Activated naive CD4-positive, alpha-beta T cell treated with anti-CD3 and anti-CD28 coated beads for 36 hours (primary cell): ENCODE measurements at regions not wholly inside any gene's neighbourhood (a gene's known extent, or its start where the extent isn't known, plus 50 kb on each side); places are given as distances from the start of the nearest gene placed in this dataset.
"Not testable (repeated sequence)": the region's sequence is repeated elsewhere in the genome, so short reads cannot be mapped to it uniquely, and the experiment has no call there.

Source experiments
- CTCF ChIA-PET: fragments of 350-600 bp; sonication (Branson Sonifier 250); formaldehyde crosslinking; loops from one replicate; lab custom pipeline; 2021; ENCODE audit warnings: antibody characterized with exemption; lab: Charles Lee
- DNase-seq: peaks from one replicate; pipeline ENCODE4 v3.0.0-alpha.2; 2020
- H3K27ac Mint-ChIP-seq: one replicate; pipeline ENCODE4 v1.8.0; 2021; ENCODE audit warnings: mild to moderate bottlenecking, mixed read lengths
- H3K27me3 Mint-ChIP-seq: one replicate; pipeline ENCODE4 v1.8.0; 2021; ENCODE audit warnings: low read depth, mixed read lengths
- H3K36me3 Mint-ChIP-seq: one replicate; pipeline ENCODE4 v1.8.0; 2021; ENCODE audit warnings: low read depth, mixed read lengths
- H3K4me1 Mint-ChIP-seq: one replicate; pipeline ENCODE4 v1.8.0; 2021; ENCODE audit warnings: low read depth, mixed read lengths
- H3K4me3 Mint-ChIP-seq: one replicate; pipeline ENCODE4 v1.8.0; 2021; ENCODE audit warnings: mild to moderate bottlenecking, moderate library complexity, mixed read lengths
- H3K9me3 Mint-ChIP-seq: one replicate; pipeline ENCODE4 v1.8.0; 2021; ENCODE audit warnings: mixed read lengths
- intact Hi-C: fragments of 100-400 bp; cut with micrococcal nuclease; formaldehyde crosslinking; loops from one replicate; pipeline ENCODE4 v1.15.1; 2023

DNA sequence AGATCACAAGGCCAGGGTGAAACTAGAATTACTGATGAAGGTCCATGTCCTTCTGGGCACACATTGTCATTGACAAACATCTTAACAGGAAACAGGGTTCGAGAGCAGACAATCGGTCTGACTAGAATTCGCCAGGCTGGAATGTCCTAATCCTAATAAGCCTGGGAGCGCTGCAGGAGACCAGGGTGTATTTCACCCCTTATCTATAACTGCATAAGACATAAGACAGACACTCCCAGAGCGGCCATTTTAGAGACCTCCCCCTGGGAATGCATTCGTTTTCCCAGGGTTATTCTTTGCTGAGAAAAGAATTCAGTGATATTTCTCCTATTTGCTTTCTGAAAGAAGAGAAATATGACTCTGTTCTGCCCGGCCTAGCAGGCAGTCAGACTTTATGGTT is 1112.9 kb upstream of the TENM3 start:
- H3K27me3 Mint-ChIP-seq, intact Hi-C loops, CTCF ChIA-PET, H3K4me3 Mint-ChIP-seq, H3K4me1 Mint-ChIP-seq, H3K36me3 Mint-ChIP-seq, DNase-seq, H3K27ac Mint-ChIP-seq: not testable (repeated sequence)
- H3K9me3 Mint-ChIP-seq, result peaks cover 18% of the 10 kb centered on the region

- Mint-ChIP-seq H3K27me3 (peaks cover 4% of the 10 kb centered on the region), H3K9me3 (no peaks in the 10 kb centered on the region), H3K27ac (no peak overlapping the region)
These were observed 1105.9 kb upstream of the TENM3 start for GRCh38 chr4:181137351-181137750.

DNA sequence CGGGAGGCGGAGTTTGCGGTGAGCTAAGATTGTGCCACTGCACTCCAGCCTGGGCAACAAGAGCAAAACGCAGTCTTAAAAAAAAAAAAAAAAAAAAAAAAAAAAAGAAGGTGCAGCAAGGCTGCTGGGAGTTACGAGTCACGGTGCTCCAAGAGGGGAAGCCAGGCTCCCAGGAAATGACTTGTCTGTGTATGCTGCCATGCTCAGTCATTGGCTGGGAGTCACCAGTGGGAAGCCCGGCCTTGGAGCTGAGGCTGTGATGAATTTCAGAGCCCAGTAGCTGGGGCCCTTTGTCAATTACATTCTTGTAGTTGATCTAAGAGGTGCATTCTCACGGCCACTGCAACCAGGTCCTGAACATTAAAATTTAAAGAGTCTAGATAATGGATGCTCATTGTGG is 1105.1 kb upstream of the TENM3 start:
- H3K9me3 Mint-ChIP-seq, result no peaks in the 10 kb centered on the region
- no peaks in the 10 kb centered on the region for H3K4me1 Mint-ChIP-seq
- no peak for DNase-seq

More at GRCh38 chr4:181137351-181137750, 1105.9 kb upstream of the TENM3 start:
- H3K4me1 Mint-ChIP-seq, result no peaks in the 10 kb centered on the region
- intact Hi-C loops, result no loop called here
- no peak for DNase-seq
- H3K4me3 Mint-ChIP-seq, result no peak overlapping the region
- CTCF ChIA-PET, result interaction anchor here (0.6 kb wide), 1 partner anchor 25 kb away, joined by 4 read pairs; no protein-coding TSS in a partner anchor
- no peaks in the 10 kb centered on the region for H3K36me3 Mint-ChIP-seq

DNA sequence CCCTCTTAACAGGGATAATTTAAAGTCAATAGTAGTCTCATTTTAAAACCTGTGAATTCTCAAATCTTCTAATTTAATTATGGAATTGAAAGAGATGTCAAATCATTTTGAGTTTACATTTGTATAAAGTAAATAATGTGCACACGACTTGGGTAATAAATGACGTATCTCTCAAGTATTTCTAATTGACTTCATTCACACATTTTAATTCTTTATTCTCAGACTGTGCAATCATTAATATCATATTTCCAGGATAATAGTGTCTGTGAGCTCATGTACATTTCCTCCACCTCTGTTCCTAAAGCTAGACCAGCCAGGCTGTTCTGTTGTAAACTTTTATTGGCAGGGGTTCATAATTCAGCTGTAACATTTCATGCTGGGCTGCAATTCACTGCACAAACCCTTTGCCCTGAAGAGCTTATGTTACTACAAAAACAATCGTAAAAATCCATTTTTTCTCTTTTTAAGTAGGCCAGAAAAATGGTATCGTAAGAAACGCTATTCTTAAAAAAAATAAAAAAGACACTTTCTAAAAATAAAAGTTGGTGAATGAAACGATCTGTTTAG is 1103.1 kb upstream of the TENM3 start:
- Mint-ChIP-seq H3K4me1 (no peaks in the 10 kb centered on the region), H3K27ac (no peak overlapping the region), H3K27me3 (peaks cover 9% of the 10 kb centered on the region), H3K4me3 (no peak overlapping the region), H3K36me3 (no peaks in the 10 kb centered on the region), H3K9me3 (no peaks in the 10 kb centered on the region)
- CTCF ChIA-PET, result interaction anchor here (0.7 kb wide), 1 partner anchor 53 kb away, joined by 3 read pairs; no protein-coding TSS in a partner anchor
- intact Hi-C loops, result loop anchor here (5.0 kb wide), 1 partner anchor 473 kb away; no protein-coding TSS in a partner anchor
- no peak for DNase-seq

More for the DNA sequence above, 1105.1 kb upstream of the TENM3 start:
- peaks cover 6% of the 10 kb centered on the region for H3K27me3 Mint-ChIP-seq
- H3K27ac Mint-ChIP-seq, result no peak overlapping the region
- CTCF ChIA-PET, result interaction anchor here (0.6 to 1.4 kb wide), 3 partner anchors 24 to 473 kb away, joined by 3 to 4 read pairs (median 3); no protein-coding TSS in a partner anchor
- intact Hi-C loops, result no loop called here
- no peak overlapping the region for H3K4me3 Mint-ChIP-seq
- H3K36me3 Mint-ChIP-seq, result no peaks in the 10 kb centered on the region

DNA sequence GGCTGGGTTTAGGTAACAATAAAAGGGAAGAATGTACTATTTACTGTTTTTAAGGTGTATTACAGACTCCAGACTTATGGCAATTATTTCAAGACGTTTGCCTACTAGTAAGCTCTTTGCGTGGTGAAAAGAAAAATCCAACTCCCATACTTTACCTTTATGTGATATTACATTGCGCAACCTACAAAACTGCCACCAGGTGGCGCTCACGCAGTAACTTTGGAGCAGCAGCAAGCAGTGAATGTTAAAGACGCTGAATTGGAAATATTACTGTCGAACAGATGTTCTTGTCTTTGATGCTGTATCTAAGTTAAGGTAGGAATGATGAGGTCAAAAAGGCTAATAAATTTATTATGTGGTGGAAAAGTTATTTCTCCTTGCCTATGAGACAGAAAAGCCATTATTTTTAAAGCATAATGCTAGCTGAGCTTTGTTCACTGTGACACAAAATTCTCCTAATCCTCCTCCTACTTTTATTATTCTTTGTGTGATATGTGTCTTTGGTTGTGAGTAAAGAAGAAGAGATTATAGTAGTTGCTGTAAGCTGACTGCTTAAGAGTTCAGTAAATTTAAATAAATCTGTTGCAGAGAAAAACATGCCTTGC is 1099.8 kb upstream of the TENM3 start:
- H3K27me3 Mint-ChIP-seq, result peaks cover 7% of the 10 kb centered on the region
- no peaks in the 10 kb centered on the region for H3K9me3 Mint-ChIP-seq
- peak; percentile 82 for DNase-seq
- intact Hi-C loops, result loop anchor here (1.0 to 5.0 kb wide), 3 partner anchors 385 to 1663 kb away; no protein-coding TSS in a partner anchor
- H3K4me1 Mint-ChIP-seq, result no peaks in the 10 kb centered on the region
- no peak overlapping the region for H3K4me3 Mint-ChIP-seq
- no peak overlapping the region for H3K27ac Mint-ChIP-seq
- CTCF ChIA-PET, result interaction anchor here (0.6 to 4.6 kb wide), 9 partner anchors 8 to 478 kb away, joined by 3 to 26 read pairs (median 3); no protein-coding TSS in a partner anchor
- no peaks in the 10 kb centered on the region for H3K36me3 Mint-ChIP-seq

GRCh38 chr4:181146051-181146450 is 1097.2 kb upstream of the TENM3 start:
- CTCF ChIA-PET, result interaction anchor here (0.6 to 4.6 kb wide), 2 partner anchors 382 to 703 kb away, joined by 3 to 26 read pairs; no protein-coding TSS in a partner anchor
- Mint-ChIP-seq H3K4me1 (no peaks in the 10 kb centered on the region), H3K27me3 (peaks cover 7% of the 10 kb centered on the region), H3K4me3 (no peak overlapping the region), H3K9me3 (no peaks in the 10 kb centered on the region), H3K27ac (no peak overlapping the region), H3K36me3 (no peaks in the 10 kb centered on the region)
- DNase-seq, result no peak
- intact Hi-C loops, result no loop called here

GRCh38 chr4:181147416-181147951 is 1095.7 kb upstream of the TENM3 start:
- CTCF ChIA-PET, result interaction anchor here (1.1 kb wide), 1 partner anchor 382 kb away, joined by 3 read pairs; no protein-coding TSS in a partner anchor
- H3K36me3 Mint-ChIP-seq, result no peaks in the 10 kb centered on the region
- no peaks in the 10 kb centered on the region for H3K9me3 Mint-ChIP-seq
- intact Hi-C loops, result no loop called here
- no peak overlapping the region for H3K4me3 Mint-ChIP-seq
- DNase-seq, result no peak
- no peak overlapping the region for H3K27ac Mint-ChIP-seq
- peaks cover 7% of the 10 kb centered on the region for H3K27me3 Mint-ChIP-seq
- H3K4me1 Mint-ChIP-seq, result no peaks in the 10 kb centered on the region

DNA sequence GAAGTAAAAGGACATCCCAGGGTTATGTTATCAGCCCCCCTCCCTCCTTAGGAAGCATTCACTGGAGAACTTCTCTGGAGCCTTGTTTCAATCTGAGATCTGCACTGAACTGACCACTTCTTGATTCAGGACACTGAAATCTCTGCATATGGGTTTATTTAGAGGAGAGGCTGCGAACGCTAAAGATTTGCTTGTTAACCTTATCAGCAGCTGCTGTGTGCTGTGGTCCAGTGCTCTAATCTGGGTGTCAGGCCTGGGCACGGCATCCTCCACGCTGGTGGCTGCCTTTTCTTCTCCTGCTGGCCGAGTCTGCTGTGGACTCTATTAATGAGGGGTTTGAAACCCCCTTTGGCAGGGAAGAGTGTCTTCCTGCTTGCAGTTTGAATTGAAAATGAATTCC is 1094.7 kb upstream of the TENM3 start:
- intact Hi-C loops, result no loop called here
- CTCF ChIA-PET, result no interaction called here
- Mint-ChIP-seq H3K27ac (no peak overlapping the region), H3K9me3 (no peaks in the 10 kb centered on the region), H3K4me1 (no peaks in the 10 kb centered on the region), H3K27me3 (peaks cover 1% of the 10 kb centered on the region), H3K36me3 (no peaks in the 10 kb centered on the region), H3K4me3 (no peak overlapping the region)
- DNase-seq, result no peak

DNA sequence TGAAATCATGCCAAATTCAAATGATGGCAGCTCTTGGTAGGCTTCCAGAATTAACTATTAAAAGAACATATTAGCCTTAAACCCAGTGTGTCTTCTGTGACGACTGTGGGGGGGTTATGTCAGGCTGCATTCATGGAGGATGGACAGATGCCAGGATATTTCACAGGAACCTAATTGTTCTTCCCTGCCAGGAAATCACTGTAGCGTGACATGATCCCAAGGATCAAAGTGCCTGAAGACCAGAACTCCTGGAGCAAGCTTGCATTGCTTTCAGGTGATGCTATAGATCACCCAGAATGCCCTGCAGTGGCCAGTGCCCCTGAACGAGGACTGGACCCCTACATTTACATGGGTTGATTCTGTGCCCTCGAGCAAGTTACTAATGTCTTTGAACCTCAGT is 1093.0 kb upstream of the TENM3 start:
- H3K27me3 Mint-ChIP-seq, result no peaks in the 10 kb centered on the region
- no peaks in the 10 kb centered on the region for H3K36me3 Mint-ChIP-seq
- intact Hi-C loops, result no loop called here
- no peaks in the 10 kb centered on the region for H3K9me3 Mint-ChIP-seq
- DNase-seq, result no peak
- no peak overlapping the region for H3K4me3 Mint-ChIP-seq
- CTCF ChIA-PET, result no interaction called here
- no peaks in the 10 kb centered on the region for H3K4me1 Mint-ChIP-seq
- no peak overlapping the region for H3K27ac Mint-ChIP-seq

- intact Hi-C loops, result no loop called here
- Mint-ChIP-seq H3K36me3 (no peaks in the 10 kb centered on the region), H3K9me3 (no peaks in the 10 kb centered on the region), H3K27ac (no peak overlapping the region), H3K4me1 (no peaks in the 10 kb centered on the region), H3K4me3 (no peak overlapping the region), H3K27me3 (no peaks in the 10 kb centered on the region)
- CTCF ChIA-PET, result interaction anchor here (0.7 to 1.0 kb wide), 2 partner anchors 9 to 137 kb away, joined by 3 to 4 read pairs; no protein-coding TSS in a partner anchor
- no peak for DNase-seq
These were observed 1091.3 kb upstream of the TENM3 start for GRCh38 chr4:181151856-181152255.

DNA sequence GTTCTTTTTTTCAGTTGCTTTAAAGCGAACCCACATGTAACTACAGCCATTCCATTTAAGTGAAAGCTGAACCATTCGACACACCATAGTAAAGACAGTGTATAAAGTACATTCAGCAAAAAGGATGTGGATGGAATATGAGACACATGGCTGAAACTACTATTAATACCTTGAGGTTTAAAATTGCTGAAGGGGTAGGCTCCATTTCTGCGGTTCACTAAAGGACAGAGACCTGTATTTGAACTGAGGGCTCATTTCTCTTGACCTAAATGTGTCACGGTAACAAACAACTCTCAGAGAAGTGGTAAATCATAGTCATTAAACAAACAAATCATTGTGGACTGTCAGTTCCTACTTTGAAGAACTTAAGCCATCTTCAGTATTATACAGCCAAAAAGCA is 1085.6 kb upstream of the TENM3 start:
- Mint-ChIP-seq H3K9me3 (no peaks in the 10 kb centered on the region), H3K4me1 (no peaks in the 10 kb centered on the region), H3K36me3 (no peaks in the 10 kb centered on the region), H3K27me3 (no peaks in the 10 kb centered on the region), H3K27ac (no peak overlapping the region), H3K4me3 (no peak overlapping the region)
- DNase-seq, result no peak
- intact Hi-C loops, result no loop called here
- CTCF ChIA-PET, result no interaction called here

DNA sequence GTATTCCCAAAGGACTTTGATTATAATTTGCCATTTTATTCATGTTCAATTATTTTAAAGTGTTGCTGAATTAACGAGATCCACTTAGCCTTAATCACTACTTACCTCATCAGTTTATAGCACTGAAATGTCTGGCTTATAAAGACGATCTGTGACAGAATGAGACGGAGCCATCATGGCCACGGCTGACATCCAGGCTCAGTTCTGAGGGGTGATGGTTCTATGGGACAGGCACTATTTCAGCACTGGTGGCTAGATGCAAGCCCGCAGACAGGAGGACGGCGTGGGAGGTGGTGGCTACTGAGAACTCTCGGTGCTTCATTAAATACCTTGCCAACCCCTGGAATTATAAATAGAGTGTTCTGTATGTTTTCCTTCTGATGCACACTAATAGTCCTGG is 1084.2 kb upstream of the TENM3 start:
- no peaks in the 10 kb centered on the region for H3K4me1 Mint-ChIP-seq
- no peak for DNase-seq
- no peaks in the 10 kb centered on the region for H3K27me3 Mint-ChIP-seq
- H3K36me3 Mint-ChIP-seq, result no peaks in the 10 kb centered on the region
- H3K27ac Mint-ChIP-seq, result no peak overlapping the region
- no peak overlapping the region for H3K4me3 Mint-ChIP-seq
- CTCF ChIA-PET, result no interaction called here
- no peaks in the 10 kb centered on the region for H3K9me3 Mint-ChIP-seq
- intact Hi-C loops, result no loop called here
